Forelimb muscle (tissue), 1 donor: ENCODE measurements at regions not wholly inside any gene's neighbourhood (a gene's known extent, or its start where the extent isn't known, plus 50 kb on each side); places are given as distances from the start of the nearest gene placed in this dataset.
"Not testable (repeated sequence)": the region's sequence is repeated elsewhere in the genome, so short reads cannot be mapped to it uniquely, and the experiment has no call there.

Source experiments
- DNase-seq: peaks from one replicate; pipeline ENCODE4 v3.0.0-alpha.2; 2013; ENCODE audit warnings: low read depth

DNA sequence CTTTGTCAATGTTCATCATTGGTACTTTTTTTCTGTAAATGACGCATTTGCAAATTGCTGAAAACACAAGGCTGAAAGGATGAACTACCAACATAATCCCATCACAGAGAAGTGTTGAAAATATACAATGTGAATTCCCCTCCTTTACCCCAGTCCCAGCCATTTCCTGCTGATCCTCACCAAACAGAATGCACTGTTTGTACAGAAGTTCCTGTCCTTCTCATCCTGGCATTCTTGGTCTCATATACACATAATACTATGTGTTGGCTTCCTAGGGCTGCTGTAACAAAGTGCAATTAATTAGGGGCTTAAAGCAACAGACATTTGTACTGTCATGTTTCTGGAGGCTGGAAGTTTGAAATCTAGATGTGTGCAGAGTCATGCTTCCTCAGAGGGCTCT, 836.2 kb upstream of the MGAT4C start:
- no peak for DNase-seq

DNA sequence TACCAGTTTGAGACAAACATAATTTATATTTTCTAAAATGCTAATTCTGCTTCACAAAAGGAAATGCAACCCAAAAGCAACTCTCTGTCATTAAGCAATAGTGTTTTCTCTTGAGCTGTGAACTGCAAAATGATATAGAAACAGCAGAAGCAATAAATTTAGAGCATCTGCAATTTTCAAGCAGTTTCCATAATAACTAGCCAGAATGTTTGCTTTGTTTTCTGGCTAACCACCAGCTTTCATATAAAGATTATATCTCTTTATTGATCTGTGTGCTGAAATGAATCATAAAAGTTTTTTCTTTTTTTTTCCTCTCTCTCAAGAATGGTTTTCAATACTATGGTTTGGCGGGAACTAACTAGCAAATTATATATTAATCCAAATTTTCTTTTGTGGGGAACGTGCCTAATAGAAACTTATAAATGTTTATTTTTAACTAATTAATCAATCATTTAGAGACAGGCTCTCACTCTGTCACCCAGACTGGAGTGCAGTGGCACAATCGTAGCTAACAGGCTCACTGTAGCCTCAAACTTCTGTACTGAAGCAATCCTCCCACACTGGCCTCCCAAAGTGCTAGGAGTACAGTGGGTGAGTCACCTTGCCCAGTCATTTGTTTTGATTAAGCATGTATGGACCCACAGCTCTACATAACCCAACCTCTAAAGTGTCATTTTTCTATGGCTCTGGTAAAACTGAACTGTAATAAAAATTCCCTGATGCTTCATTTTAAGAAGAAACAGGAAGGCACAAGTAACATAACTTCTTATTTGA, 830.1 kb upstream of the MGAT4C start:
- no peak for DNase-seq

DNA sequence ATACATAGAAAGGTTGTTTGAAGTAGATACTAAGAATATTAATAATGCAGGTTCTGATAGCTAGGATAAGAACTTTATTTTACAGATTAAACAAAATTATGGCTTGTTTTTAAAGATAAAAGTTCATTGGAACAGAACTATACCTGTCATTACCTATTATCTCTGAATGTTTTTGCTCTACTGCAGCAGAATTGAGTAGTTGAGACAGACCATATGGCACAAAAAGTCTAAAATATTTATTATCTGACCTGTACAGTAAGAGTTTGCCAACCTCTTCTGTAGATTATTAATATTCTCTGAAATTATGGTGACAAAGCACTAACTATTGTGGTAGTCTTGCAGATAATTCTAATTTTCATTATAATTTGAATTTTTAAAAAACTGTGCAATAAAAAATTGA, 829.1 kb upstream of the MGAT4C start:
- no peak for DNase-seq

DNA sequence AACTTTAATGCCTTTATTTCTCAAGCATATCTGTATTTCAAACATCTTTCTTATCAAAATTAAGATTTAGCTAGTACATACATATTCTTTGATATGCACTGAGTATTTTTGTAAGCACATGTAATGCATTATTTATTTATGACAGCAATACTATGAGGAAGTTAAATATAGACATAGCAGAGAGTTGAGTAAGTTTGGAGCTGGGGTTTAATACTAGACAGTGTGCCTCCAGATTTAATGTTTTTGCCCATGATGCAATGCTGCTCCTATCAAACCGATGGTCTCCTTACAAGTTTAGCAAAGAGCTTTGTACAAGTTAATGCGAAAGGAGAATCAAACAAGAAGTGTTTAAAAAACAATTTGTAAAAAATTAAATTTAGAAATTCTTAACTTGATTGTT, 826.6 kb upstream of the MGAT4C start:
- no peak for DNase-seq

DNA sequence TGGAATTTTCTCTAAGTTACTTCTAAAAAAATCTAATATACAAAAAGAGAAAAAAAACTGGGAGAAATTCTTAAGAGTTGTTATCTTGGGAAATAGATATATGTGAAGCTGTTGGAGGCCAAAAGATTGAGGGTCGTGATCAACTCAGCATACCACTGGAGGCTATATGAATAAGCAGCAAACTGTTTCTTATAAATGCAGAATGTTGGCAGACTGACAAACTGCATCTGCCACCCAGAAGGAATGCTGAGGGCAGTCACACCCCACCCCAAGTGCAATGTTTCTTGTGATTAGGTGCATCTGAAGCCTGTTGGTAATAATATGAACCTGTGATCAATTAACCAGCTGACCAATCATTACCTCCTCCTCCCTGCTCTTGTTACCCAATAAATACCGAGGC, 818.6 kb upstream of the MGAT4C start:
- DNase-seq, result no peak

DNA sequence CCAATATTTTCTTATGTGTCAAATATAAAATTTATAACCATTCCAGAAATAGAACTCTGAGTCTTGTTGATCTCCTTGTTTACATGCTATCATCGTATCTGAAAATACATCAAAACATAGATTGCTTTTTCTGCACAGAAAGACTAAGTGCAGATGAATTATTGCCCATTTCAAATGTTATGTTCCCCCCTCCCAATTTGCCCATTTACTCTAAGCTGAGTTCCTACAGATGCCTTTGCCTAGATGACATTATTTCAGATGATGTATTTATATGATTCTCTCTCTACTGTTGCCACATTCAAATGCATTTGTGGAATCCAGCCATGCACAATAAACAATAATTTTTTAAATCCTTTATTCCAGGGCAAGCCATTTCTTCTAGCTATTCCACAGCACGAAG, 810.1 kb upstream of the MGAT4C start:
- DNase-seq, result no peak

DNA sequence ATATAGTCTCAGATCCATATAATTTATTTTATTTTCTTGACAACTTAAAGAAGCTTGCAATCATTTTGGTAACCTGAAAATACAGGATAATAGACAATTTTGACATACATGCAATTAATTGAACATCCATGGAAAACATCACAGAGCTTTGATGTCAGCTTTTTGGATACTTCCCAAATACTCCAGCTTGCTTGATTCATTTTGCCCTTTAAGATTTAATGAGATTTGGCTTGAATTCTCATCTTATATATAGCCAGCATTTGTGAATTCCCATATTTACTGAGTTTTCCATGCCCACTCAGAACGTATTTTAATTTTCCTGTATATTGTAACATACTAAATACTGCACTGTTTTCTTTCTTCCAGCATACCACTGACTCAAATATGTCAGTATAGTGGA, 803.0 kb upstream of the MGAT4C start:
- no peak for DNase-seq

DNA sequence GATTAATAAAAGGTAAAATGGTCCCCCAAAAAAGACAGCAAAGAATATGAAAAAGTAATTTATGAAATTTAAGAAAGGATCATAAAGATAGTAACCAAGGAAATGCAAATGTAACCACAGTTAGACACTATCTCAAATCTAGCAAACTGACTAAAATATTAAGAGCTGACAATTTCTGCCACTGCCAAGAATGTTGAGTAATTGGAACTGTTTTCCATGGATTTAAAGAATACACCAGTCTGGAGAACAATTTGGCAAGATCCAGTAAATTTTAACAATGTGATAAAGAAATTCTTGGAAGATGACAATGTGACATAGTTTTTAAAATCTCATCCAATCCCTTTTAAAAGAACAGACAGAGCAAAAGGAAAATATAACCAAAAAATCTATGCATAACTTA, 798.0 kb upstream of the MGAT4C start:
- no peak for DNase-seq

DNA sequence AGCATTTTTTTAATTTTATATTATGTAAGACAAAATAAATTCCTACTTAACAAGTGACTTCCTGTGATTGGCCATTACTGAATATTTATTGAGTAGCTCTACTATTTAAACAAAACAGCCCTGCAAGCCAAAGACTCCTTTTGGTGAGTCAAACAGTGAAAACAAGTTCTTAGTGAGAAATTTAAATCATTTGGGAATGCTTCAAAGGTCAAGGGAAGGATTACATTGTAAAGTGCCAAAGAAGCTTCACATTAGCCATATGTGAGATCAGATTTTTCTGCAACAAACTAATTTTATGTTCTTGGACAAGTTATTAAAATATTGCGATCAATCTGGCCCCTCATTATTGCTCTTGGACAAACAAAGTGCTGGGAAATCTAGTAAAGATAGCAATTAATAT, 795.4 kb upstream of the MGAT4C start:
- DNase-seq, result no peak

DNA sequence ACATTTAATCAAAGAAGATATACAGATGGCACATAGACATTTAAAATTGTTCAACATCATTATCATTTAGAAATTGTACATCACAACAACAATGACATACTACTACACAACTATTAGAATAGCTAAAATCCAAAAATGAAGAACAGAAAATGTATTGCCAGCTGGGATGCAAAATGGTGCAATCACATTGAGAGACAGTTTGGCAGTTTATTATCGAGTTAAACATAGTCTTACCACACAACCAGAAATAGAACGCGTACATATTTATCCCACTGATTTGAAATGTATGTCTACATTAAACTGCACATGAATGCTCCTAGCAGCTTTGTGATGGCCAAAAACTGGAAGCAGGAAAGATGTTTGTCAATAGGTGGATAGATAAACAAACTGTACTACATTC, 791.5 kb upstream of the MGAT4C start:
- no peak for DNase-seq

DNA sequence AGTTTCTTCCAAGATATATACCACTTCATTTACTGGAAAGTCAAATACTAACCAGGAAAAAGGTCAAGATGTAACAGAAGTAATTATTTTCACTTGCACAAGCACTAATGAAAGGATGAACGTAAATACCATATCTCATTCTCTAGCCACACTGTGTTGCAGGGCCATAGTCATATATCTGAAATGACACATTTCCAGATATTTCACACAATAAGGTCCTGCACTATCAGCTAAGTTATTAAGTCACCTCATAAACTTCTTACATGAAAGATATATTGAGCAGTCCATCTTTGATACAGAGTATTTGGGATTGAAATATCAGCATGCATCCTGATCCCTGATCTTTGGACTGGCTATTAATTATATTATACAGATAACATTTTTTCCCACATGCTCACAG, 783.3 kb upstream of the MGAT4C start:
- DNase-seq, result no peak

DNA sequence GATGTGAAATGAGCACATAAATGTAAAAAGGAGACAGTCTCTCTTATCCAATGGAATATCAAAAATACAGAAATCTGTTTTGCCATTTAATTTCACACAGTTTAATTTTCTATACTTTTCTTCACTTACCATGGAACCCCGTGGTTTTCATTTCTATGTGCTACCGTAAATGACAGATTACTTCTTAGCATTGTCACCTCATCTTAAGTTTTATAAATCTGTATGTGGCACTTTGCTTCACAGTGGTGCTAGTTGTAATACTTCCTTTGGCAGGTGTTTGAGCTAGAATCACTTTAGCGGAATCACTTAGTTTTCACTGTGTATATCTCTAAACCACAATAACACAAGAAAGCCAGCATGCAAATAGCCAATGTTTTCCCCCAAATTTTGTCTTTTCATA, 781.9 kb upstream of the MGAT4C start:
- no peak for DNase-seq

DNA sequence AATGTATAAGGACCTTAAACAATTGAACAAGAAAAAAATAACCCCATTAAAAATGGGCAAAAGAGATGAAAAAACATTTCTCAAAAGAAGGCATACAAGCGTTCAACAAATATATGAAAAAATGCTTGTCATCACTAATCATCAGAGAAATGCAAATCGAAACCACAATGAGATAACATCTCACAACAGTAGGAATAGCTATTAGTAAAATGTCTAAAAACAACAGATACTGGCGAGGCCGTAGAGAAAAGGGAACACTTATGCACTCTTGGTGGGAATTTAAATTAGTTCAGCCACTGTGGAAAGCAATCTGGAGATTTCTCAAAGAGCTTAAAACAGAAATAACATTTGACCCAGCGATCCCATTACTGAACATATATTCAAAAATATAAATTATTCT, 769.8 kb upstream of the MGAT4C start:
- no peak for DNase-seq

DNA sequence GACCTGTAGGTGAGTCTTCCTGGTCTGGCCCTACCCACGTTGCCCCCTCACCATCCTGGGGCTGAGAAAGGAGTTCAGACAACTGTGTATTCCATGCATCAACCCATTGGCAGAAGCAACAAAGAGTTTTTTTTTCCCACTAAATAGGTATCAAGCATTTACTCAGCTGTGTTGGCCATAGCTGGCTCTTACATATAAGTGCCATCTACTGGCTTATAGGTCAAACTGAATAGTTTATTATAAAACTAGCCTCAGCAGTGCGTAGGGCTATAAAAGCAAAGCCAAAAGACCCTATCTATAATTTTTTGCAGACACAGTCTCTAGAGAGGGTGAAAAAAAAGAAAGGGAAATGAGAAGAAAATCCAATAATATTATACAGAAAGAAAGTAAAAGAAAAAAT, 765.2 kb upstream of the MGAT4C start:
- DNase-seq, result no peak

DNA sequence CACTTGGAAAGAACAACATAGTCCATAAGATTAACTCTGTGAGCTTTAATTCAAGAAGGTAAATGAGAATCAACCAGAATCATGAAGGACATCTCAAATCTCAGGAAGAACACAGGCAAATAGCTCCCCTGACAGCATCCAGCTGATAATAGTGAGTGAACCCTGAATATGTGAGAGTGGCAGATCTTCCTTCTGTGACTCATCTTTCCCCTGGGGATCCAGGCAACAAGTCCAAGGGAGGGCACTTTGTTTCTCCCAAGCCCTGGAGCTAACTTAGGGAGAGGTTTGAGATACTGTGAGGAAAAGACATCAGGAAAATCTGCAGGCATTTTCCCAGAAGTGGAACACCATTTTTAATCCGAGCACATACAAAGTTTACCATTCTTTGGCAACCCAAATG, 763.9 kb upstream of the MGAT4C start:
- no peak for DNase-seq

DNA sequence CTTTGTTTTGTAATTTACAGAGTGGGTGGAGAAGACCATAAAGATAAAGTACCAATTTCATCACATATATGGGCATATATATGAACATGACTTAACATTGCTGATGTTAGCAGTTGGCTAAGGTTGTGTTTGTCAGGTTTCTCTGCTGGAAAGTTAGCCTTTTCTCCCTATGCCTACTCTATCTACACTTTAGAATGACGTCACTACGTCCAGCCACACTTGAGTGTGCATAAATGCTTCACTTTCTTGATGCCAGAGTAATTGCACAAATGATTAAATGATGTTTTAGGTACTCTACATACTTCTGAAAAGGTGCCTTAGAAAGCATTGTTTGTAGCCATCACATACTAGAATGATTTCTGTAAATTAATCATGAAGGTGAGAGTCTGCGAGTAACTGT, 759.2 kb upstream of the MGAT4C start:
- DNase-seq, result no peak

DNA sequence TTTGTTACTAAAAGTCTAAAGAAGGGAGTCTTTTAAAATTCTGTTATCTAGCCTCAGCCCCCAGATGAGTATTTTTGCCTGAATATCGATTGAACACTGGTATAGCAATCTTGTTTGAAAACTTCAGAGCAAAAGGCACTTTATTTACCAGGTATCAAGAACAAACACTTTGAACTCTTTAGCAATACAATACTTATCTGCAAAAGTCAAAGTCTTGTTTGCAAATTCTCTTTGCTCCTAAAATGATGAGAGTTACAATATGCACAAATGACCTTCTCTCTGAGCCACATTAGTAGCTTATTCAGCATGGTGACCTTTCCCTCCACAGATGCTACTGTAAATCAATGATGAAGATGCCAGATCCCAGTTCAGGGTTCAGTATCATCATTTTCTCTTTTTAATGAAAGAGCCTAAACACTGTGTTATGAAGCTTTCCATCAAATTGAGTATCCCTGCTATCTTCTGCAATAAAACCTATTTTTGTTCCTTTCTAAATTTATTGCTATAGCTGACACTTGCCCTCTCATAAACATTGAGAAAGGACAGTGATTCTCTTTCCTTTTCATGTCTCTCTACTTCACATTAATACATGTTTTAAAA, 752.7 kb upstream of the MGAT4C start:
- DNase-seq, result no peak

DNA sequence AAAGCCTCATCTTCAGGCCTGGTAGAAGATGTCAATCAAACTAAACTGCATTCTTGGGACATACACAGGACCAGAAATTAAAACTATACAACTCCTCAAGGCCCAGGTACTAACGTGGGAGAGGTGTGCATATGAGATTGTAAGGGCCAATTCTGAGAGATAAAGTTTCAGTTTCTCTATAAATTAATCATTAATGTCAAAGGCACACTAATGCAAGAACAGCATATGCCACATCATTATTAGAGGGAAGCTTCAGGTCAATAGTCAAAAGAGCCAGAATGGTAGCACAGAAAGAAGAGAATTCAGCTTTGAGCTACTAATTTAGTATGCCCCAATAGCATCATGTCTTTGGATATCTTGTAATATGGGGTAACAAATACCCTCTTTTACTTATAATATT, 744.9 kb upstream of the MGAT4C start:
- no peak for DNase-seq

DNA sequence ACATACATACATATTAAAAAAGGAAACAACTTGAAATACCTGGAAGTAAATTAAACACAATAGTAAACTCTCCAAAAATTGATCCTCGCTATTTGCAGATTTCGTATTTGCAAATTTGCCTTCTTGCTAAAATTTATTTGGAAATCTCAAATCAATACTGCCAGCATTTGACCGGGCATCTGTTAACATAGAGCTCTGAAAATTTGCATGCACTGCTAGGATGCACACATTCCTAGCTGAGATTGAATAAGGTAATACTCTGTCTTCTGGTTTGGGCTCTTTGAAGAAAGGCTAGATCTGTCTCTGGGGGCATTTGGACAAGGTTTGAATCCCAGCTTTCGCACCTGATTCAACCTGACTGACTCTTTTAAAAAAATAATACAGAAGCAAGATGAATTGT, 729.1 kb upstream of the MGAT4C start:
- DNase-seq, result no peak

DNA sequence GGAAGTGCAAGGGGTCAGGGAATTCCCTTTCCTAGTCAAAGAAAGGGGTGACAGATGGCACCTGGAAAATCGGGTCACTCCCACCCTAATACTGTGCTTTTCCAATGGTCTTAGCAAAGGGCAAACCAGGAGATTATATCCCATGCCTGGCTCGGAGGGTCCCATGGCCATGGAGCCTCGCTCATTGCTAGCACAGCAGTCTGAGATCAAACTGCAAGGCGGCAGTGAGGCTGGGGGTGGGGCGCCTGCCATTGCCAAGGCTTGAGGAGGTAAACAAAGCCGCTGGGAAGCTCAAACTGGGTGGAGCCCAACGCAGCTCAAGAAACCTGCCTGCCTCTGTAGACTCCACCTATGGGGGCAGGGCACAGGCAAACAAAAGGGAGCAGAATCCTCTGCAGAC, 714.4 kb upstream of the MGAT4C start:
- not testable (repeated sequence) for DNase-seq

DNA sequence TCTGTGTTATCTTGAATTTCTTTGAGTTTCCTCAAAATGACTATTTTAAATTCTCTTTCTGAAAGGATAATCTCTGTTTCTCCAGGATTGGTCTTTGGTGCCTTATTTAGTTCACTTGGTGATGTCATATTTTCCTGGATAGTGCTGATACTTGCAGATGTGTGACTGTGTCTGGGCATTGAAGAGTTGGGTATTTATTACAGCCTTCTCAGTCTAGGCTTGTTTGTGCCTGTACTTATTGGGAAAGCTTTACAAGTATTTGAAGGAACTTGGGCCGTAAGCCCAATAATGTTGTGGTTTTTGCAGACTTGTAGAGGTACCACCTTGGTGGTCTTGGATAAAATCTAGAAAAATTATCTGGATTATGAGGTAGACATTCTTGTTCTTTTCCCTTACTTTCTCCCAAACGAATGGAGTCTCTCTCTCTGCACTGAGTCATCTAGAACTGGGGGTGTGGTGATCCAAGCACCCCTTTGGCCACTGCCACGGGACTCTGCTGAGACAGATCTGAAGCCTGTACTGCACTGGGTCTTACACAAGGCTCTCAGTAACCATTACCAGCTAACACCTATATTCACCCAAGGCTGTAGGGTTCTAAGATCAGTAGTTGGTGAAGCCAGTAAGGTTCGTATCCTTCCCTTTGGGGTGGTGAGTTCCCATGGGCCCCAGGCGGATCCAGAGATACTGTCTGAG, 703.7 kb upstream of the MGAT4C start:
- no peak for DNase-seq

DNA sequence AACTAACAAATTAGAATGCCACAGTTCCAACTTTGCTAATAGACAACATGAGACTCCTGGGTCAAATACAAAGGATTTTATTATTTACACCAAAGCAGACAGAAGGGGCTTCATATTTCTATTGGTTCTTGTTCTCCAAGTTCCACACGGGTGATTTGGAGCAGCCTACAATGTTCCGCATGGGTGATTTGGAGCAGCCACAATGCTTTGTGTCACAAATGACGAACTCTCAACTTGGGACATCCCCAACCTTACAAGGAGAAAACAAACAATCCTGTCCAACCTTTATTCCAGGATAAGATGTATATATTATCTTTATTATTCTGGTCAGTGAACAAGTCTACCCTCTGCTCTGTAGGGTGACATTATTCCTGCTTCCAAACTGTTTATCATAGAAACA, 694.3 kb upstream of the MGAT4C start:
- no peak for DNase-seq

DNA sequence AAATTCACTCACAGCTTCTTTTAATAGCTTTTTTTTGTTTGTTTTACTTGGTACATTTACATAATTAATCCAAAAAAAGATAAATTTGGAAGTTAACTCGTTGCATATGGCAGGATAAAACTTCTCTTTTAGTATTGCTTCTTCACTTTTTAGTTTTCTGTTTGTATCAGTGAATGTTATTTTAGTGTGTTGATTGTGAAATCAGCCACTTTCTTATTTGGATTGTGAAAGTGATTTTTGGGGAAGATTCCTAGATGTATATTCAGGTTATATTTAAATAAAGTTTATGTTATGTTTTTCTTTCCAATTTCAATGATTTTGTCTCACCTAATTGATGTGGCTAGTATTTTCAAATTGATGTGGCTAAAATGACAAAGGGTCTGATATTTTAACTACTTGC, 693.9 kb upstream of the MGAT4C start:
- DNase-seq, result no peak
